Heart right ventricle (tissue), 16 donors: ENCODE measurements at regions not wholly inside any gene's neighbourhood (a gene's known extent, or its start where the extent isn't known, plus 50 kb on each side); places are given as distances from the start of the nearest gene placed in this dataset.
A peak's percentile ranks its signal among the peaks of the same experiment; 100 is the strongest.

Experiments
- ATAC-seq, 8 donors: fragments of 200-7000 bp; cut with Tn5 transposase; one replicate each; pipeline ENCODE4 v1.9.1; 2020; ENCODE audit warnings: mild to moderate bottlenecking in 8 of 8, moderate library complexity in 8 of 8, moderate number of reproducible peaks in 1 of 8
- DNase-seq, 2 donors: peaks; one replicate each; pipeline ENCODE4 v3.0.0-alpha.2; 2020
- H3K27ac ChIP-seq, 10 donors: fragments of 200-600 bp; sonication (generic) in 2 of 10; one replicate each; pipeline versions ENCODE4 v1.5.0 to v1.8.0; 2020 to 2022; ENCODE audit warnings: mild to moderate bottlenecking in 3 of 10
- H3K27me3 ChIP-seq, 7 donors: fragments of 200-600 bp; one replicate each; pipeline ENCODE4 v1.8.0; 2021 to 2022; ENCODE audit warnings: mild to moderate bottlenecking in 2 of 7
- H3K36me3 ChIP-seq, 9 donors: fragments of 200-600 bp; sonication (generic) in 1 of 9; one replicate each; pipeline versions ENCODE4 v1.5.0 to v1.8.0; 2020 to 2022; ENCODE audit warnings: mild to moderate bottlenecking in 2 of 9
- H3K4me1 ChIP-seq, 9 donors: fragments of 200-600 bp; sonication (generic) in 1 of 9; one replicate each; pipeline versions ENCODE4 v1.5.0 to v1.8.0; 2020 to 2022; ENCODE audit warnings: mild to moderate bottlenecking in 4 of 9
- H3K4me3 ChIP-seq, 10 donors: fragments of 200-600 bp; sonication (generic) in 2 of 10; one replicate each; pipeline versions ENCODE4 v1.5.0 to v1.8.0; 2020 to 2022; ENCODE audit warnings: mild to moderate bottlenecking in 7 of 10, moderate library complexity in 2 of 10
- H3K9me3 ChIP-seq, 11 donors: fragments of 200-600 bp in 10 of 11; sonication (generic) in 2 of 11; one replicate each; pipeline versions ENCODE4 v1.5.0 to v1.8.0; 2013 to 2022; ENCODE audit warnings: mild to moderate bottlenecking in 2 of 11, control low read depth in 1 of 11, moderate library complexity in 1 of 11
- CTCF ChIP-seq, 9 donors: fragments of 200-600 bp; sonication (generic) in 2 of 9; IDR thresholded peaks; one replicate each; pipeline versions ENCODE4 v1.5.0 to v1.8.0; 2021 to 2022; ENCODE audit warnings: antibody characterized with exemption in 9 of 9, mild to moderate bottlenecking in 5 of 9, moderate library complexity in 1 of 9
- WGBS, 2 donors: extraction: QIAGEN DNeasy Blood & Tissue Kit; methylation state at CpG; one replicate each; pipeline ENCODE4 v1.1.7; 2013; ENCODE audit warnings: inconsistent platforms in 1 of 2; 5-methylcytosine and 5-hydroxymethylcytosine counted together
- intact Hi-C, 10 donors: fragments of 100-400 bp; cut with DNase I; formaldehyde crosslinking; loops; one replicate each; pipeline versions ENCODE4 v1.11.1 to v1.14.2; 2022
- donor health status: Arrhythmogenic right ventricular cardiomyopathy.
- donor health status: ischemic (EF 13 %, LVEDD 7.1; RV severe dilation, severe dysfunction).
- donor health status: healthy with polysubstance abuse.
- donor health status: DM: no; HTN: yes; CAD: no.
- donor health status: DM: no; HTN: no; CAD: no.
- donor health status: ischemic (EF 25% LVEDD 6.9; RV normal size, moderate dysfunction).
- donor health status: ischemic (EF 25% LVEDD 5.7; RV mildly dilated, moderate dysfunction).
- donor health status: healthy.
- donor health status: DM: yes; HTN: yes; CAD: no.
- donor health status: Ischemic cardiomyopathy.
- donor health status: ischemic (EF 35%, LVEDD 5.7; RV mildly dilated, moderate dysfunction).
- donor health status: nonischemic (EF 11% LVEDD 7.7; RV severe dilation, severe dysfunction).
- donor health status: DM: yes; HTN: yes; CAD: no.
- donor health status: PGD.
- donor health status: ischemic (EF 29% LVEDD 5.4; RV normal size, mild dysfunction).
- donor health status: nonischemic (EF 23%, LVEDD 6.1; RV moderate dilation, normal function).

GRCh38 chr1:88472298-88472697 lies 211.8 kb upstream of the PKN2 start:
- TF ChIP-seq CTCF (IDR thresholded peaks at IDR 0.05) = no peak
- peaks cover 0 to 30% (median 5%) of the 10 kb centered on the region in 9 donors for H3K4me1 ChIP-seq
- intact Hi-C loops = loop anchor here in 1 of 10 donors (10.0 kb wide), 1 partner anchor 73 kb away; no protein-coding TSS in a partner anchor
- no peaks in the 10 kb centered on the region for H3K36me3 ChIP-seq
- 14 to 17% methylated on average over 2 of the region's 2 CpGs for WGBS, 2 donors
- H3K27ac ChIP-seq = peak overlapping the region in 4 of 10 donors; percentile 13 to 44 (median 30)
- H3K9me3 ChIP-seq = peaks cover 0 to 5% (median 0%) of the 10 kb centered on the region in 11 donors
- ATAC-seq = peak; percentile 79 to 99 (median 94)
- DNase-seq = peak in 1 of 2 donors; percentile 40
- H3K4me3 ChIP-seq = no peak overlapping the region
- H3K27me3 ChIP-seq = no peaks in the 10 kb centered on the region

- Histone ChIP-seq H3K4me3 (no peak overlapping the region), H3K36me3 (no peaks in the 10 kb centered on the region), H3K4me1 (peaks cover 0 to 30% (median 5%) of the 10 kb centered on the region in 9 donors), H3K9me3 (peaks cover 0 to 1% (median 0%) of the 10 kb centered on the region in 11 donors), H3K27me3 (no peaks in the 10 kb centered on the region), H3K27ac (peak overlapping the region in 4 of 10 donors; percentile 13 to 44 (median 30))
- DNase-seq = no peak
- no peak for TF ChIP-seq CTCF (IDR thresholded peaks at IDR 0.05)
- ATAC-seq = peak in 5 of 8 donors; percentile 3 to 48 (median 20)
- intact Hi-C loops = loop anchor here in 1 of 10 donors (10.0 kb wide), 1 partner anchor 72 kb away; no protein-coding TSS in a partner anchor
- WGBS, 2 donors = 48 to 62% methylated on average over 1 of the region's 1 CpG
These were observed 211.4 kb upstream of the PKN2 start for GRCh38 chr1:88472714-88473113.

GRCh38 chr1:88474555-88475304 lies 209.3 kb upstream of the PKN2 start:
- peaks cover 0 to 30% (median 5%) of the 10 kb centered on the region in 9 donors for H3K4me1 ChIP-seq
- no peak for TF ChIP-seq CTCF (IDR thresholded peaks at IDR 0.05)
- H3K4me3 ChIP-seq = no peak overlapping the region
- H3K9me3 ChIP-seq = no peaks in the 10 kb centered on the region
- peak overlapping the region in 1 of 10 donors; percentile 22 for H3K27ac ChIP-seq
- ATAC-seq (no peak), DNase-seq (no peak)
- intact Hi-C loops = loop anchor here in 1 of 10 donors (10.0 kb wide), 1 partner anchor 70 kb away; no protein-coding TSS in a partner anchor
- WGBS, 2 donors = 89 to 91% methylated on average over 1 of the region's 1 CpG
- no peaks in the 10 kb centered on the region for H3K36me3 ChIP-seq
- H3K27me3 ChIP-seq = no peaks in the 10 kb centered on the region

- Histone ChIP-seq H3K36me3 (no peaks in the 10 kb centered on the region), H3K9me3 (no peaks in the 10 kb centered on the region), H3K4me3 (no peak overlapping the region), H3K27me3 (no peaks in the 10 kb centered on the region), H3K27ac (peak overlapping the region in 1 of 10 donors; percentile 7), H3K4me1 (no peaks in the 10 kb centered on the region)
- intact Hi-C loops = no loop called here
- DNase-seq (no peak), ATAC-seq (peak in 2 of 8 donors; percentile 19 to 38)
- WGBS, 2 donors = 81% methylated on average over 4 of the region's 4 CpGs
- TF ChIP-seq CTCF (IDR thresholded peaks at IDR 0.05) = no peak
These were observed 199.2 kb upstream of the PKN2 start for GRCh38 chr1:88484881-88485280.
